Stimulated activated naive CD4-positive, alpha-beta T cell (primary cell): ENCODE measurements at regions not wholly inside any gene's neighbourhood (a gene's known extent, or its start where the extent isn't known, plus 50 kb on each side); places are given as distances from the start of the nearest gene placed in this dataset.
"Not testable (repeated sequence)": the region's sequence is repeated elsewhere in the genome, so short reads cannot be mapped to it uniquely, and the experiment has no call there.

ENCODE experiments used
- DNase-seq, 6 experiments: peaks; one replicate each; lab custom pipeline; 2025; lab: John Stamatoyannopoulos, UW

DNA sequence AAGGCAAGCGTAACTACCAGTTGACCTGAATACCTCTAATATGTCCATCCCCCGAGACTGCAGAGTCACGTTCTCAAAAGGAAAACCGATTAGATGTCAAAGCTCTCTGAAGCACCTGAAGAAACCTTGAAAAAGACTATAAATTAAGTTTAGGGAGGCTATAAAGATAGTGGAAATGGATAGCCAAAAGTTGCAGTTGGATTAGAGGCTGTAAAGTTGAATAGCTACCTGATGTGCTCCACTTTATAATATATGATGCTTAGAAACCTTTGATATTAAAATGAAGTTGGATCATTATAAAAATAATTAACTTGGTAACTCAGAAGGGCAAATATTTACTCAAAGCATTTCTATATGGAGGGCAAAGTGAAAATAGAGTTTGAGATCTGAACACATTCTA, 506.6 kb upstream of the AGA start:
- no peak for DNase-seq

DNA sequence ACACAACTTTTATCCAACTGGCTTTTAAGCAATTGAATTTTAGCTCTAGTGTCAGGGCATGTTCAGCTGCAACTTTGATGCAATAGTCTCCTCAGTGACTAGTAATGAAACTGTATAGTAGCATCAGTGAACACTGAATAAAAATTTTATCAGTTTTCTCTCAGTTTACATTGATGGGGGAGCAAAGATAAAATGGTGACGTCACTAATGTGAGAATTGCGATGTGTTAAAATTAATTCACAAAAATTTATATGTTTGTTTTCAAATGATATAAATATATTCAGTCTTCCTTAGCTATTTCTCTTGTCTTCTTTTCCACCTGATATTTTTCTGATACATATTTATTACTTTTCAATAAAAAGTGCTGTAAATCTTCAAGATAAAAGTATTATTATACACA, 508.8 kb upstream of the AGA start:
- no peak for DNase-seq

DNA sequence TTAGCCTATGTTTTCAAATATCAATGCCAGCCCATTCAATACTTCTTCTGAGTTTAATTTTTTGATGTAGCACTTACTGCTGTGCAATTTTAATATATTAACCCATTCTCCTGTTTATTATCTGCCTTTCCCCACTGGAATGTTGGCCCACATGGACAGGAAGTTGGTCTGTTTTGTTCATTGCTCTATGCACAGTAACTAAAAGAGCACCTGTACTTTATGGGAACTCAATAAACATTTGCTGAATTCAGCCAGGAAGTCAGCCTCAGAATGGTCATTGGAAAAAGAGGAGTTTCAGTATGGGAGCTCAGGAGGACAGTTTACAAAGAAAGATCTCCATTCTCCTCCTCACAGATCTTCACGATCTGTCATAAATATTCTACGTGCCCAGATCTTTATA, 510.5 kb upstream of the AGA start:
- DNase-seq = no peak

DNA sequence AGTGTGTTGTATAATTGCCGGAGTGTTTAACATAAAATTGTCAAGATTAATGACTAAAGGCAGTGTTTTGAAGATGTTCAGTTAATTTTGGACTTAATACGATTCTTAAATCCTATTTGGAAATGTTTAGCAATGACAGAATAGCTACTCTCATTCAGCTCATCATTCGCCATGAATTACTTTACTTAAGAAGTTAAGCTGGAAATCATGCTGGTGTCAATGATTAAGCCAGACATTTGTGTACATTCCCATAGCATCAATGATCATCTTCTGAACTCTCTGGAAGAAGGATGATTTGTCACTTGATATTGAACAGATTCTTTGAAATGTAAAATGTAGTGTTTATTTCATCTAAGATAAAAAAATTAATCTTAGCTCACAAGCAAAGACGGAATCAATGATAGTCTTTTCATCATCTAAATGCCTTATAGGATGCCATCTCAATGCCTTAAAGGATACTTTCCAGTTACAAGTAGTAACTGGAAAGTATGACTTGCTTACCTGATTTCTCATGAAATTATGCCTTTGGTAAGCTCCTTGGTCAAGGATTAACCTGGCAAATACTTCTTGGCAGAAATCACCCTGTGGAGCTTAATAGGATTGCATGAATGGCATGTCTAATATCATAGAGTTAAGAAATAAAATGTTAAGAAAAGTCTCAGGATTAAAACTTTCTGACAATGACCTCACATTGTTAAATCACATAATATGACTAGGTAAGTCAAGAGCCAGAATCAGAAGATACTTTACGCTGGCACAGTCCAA, 515.5 kb upstream of the AGA start:
- DNase-seq = no peak

DNA sequence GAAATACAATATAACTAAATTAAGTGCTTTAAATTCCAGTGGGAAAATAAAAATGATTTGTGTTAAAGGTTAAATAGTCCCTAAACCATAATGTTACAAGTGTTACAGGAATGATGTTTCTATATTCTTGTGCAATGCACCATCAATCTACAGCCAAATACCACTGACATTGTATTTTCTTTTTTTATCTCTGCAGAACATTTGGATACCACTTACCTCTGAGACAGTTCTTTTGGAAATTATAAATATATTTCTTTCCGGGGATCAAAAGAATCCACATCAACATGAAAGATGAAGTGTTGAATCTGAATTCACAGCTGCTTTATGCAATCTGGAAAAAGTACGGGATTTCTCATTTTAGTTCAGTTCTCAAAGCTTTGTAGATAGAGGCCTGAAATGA, 518.3 kb upstream of the AGA start:
- DNase-seq = no peak

DNA sequence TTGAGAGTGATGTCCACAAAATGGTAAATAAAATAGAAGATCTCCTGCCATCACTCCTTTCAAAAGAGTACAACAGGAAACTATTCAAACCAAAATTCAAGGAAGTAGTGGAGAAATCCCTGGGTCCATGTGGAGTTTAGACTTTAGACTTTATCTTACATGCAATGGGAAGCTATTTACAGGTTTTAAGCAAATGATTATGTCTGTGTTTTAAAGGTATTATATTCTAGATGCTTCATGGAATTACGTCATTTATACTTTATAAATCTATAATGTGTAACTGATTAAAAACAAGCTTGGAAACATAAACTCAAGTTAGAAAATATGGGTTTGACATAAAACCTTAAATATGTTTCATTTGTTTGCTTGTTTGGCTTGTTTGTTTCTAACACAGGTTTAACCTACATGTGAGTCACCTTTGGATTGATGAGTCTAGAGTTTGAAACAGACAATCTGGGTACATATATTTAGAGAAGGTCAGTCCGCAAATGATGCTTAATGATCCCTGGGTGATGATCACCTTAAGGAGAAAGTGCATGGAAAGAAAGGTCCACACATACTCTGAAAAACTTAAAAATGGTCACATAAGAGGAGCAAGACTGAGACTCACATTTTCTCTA, 519.6 kb upstream of the AGA start:
- no peak for DNase-seq

DNA sequence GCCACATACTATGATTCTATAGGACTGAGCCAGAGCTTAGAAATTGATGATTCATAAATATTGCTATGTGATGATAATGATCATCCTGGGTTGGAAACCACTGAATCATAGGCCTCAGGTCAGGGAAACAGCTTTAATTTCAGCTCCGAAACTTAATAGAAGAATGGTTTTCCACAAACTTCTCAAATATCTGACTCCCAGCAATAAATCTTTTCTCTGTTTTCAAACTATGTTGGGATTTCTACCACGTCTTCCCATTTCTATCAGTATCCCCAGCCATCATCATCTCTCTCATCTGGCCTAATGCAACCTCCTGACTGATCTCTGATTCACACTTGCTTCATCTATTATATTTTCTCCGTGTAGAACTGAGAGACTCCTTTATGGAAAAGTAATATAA, 521.8 kb upstream of the AGA start:
- no peak for DNase-seq

DNA sequence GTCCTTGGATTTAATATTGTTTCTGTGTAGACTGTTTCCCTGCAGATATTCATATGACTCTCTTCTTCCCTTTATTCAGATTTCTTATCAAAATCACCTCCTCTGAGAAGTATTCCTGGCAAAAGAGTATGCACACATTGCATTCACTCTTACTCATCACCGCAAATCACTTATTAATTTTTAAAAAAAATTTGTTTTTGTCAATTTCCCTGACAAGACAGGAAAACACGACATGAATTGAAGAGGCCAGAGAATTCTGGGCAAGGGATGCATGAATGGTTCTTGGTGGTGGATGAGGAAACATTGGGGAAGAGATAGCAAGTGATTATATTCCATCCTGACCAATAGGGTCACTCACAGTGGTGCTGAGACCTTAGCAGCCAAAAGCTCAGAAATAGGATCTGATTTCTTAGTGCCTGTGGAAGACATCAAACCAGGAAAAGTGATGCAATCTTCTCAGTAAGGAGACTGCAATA, 522.5 kb upstream of the AGA start:
- DNase-seq = no peak

DNA sequence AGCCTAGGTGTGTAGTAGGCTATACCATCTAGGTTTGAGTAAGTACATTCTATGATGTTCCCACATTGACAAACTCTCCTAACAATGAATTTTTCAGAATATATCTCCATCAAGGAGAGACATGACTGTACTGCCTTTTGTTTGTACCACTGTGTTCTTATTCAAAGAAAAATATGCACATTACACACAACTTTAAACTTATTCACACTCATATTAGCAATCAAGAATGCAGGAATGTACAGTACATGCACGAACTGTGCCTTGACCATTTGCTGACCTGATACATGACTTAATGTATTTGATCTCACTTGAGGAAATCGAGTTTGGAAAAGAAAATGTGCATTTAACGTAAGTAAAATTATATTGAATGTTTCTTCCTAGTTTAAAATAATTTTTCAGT, 525.1 kb upstream of the AGA start:
- DNase-seq = no peak

DNA sequence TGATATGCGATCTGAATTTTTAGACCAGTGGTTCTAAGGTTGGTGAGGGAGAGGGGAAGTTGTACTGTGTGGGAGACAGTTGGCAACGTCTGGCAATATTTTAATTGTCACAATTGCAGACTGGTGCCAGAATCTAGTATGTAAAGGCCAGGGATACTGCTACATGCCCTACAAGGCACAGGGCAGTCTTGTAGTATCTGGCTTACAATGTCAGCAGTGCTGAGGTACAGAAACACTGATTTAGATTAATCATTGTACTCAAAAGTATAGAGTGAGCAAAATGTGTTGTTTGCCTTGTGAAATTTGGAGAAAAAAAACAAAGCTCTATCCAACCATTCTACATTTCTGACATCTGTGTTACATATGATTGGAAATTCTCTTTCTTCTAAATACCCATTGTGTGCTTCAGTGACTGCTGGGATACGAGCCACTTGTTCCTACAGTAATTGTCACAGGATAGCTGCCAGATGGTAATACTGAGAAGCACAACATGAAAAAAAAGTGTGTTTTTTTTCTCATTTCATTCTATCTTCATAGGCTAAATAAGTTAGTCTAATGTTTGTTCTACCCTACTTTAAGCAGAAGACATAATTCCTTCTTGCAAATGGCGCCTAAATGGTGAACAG, 526.7 kb upstream of the AGA start:
- no peak for DNase-seq

DNA sequence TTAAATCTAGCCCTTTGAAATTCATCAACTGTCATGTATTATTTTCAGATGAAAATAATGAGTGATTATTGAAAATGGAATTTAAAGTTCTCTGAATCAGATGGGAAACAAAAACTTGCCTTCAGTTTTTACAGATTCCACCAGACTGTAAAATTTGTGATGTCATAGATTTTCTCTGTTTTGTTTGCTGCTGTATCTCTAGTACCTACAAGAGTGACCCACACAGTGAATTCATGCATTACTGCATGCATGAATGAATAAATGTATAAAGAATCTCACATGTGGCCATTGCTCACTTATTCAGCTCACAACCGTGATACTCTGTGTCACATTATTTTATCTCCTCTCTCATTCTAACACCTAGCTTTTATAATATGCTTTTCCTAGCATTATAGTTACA, 532.2 kb upstream of the AGA start:
- DNase-seq = no peak

DNA sequence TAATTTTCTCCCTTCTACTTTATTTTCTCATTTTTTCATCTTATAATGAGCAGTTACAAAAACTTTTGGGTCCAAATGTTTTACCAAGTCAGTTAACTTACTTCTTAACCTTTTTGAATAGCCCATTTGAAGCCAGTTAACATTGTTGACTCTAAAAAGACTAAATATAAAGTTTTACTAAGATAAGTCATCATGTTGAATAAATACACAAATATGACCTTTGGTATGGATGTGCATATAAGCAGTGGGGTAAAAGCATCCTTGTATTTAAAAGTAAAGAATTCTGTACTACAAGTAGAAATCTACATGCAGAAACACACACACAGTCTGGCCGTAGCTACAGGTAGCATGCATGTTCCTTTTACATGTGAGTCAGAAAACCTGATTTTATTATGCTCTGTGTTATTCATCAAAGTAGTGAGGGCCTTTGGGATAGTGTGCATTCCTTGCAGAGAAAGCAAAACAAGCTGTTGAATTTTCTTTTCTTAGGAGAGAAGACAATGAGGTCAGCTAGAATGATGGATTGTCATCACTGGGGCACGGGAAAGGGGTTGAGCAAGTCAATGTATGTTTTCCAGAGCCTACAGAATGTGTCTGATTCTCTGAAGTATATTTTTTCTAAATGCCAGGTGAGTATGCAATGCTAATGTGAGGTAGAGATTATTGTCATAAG, 533.2 kb upstream of the AGA start:
- DNase-seq = no peak

DNA sequence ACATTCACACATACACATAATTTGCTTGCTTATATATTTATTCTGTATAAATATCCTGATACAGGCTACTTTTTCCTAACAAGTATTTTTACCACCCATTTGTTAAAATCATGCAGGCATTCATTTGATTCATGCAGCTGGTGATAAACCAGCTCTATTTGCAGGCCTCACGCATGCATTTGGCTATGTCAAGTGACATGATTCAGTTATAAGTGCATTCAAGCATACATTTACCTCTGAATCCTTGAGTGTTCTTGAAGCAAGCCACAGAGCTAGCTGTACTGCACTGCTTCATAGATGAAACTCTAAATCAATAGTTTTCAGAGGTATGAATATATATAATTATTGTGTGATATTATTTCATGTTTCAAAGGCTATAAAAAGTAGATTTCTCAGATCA, 544.0 kb upstream of the AGA start:
- DNase-seq = no peak

DNA sequence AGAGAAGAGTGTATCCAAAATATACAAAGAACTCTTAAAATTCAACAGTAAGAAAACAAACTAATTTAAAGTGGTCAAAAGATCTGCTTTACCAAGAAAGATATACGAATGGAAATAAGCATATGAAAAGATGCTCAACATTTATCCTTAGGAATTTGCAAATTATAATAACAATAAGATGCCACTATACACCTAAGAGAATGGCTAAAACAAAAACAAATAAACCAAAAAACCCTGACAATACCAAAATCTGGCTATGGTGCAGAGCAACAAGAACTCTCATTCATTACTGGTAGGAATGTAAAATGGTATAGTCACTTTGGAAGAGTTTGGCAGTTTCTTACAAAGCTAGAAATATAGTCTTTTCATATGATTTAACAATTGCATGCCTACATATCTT, 545.7 kb upstream of the AGA start:
- no peak for DNase-seq

DNA sequence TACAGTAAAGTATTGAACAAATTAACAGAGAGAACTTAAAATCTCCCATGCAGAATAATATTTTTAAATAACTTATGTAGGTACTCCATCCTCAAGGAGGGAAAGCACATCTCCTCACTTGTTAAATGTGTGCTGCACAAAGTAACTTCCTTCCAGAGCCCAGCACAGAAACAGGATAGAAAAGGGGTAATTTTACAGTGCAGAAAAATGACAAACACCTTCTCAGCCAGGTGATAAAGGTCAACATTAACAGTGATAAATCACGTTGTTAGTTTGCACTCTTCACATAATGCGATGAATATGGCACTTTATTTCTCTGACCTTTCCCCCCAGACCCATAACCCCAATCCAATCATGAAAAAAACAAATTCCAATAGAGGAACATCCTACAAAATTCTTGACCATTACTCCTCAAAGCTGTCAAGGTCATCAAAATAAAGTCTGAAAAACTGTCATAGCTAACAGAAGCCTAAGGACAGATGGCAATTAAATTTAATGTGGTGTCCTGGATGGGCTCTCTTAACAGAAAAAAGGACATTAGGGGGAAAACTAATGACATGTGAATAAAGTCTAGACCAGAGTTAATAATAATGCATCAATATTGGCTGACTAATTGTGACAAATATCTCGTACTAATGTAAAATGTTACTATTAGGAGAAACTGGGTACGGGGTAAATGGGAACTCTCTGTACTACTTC, 547.4 kb upstream of the AGA start:
- DNase-seq = no peak

DNA sequence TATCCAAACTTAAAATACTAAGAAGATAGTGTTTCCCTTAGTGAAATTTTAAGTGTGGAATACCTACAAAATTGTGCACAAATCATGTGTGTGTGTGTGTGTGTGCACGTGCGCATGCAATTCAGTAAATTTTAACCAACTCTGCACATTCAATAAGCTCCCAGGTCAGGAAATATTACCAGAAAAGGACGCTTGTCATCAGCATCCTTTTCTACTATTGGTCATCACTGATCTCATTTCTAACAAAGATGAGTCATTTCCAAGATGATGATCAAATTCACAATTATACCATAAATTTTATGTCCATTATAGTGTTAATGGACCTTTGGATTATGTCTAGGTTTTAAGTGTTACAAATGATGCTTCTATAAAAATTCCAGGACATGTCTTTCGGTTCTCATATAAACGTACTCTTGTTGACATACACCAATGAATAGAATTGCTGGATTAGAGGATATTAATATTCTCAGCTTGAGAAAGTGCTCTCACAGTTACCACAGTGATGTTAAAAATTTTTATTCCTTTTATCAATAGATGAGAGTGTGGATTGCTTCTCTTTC, 560.9 kb upstream of the AGA start:
- DNase-seq = no peak

DNA sequence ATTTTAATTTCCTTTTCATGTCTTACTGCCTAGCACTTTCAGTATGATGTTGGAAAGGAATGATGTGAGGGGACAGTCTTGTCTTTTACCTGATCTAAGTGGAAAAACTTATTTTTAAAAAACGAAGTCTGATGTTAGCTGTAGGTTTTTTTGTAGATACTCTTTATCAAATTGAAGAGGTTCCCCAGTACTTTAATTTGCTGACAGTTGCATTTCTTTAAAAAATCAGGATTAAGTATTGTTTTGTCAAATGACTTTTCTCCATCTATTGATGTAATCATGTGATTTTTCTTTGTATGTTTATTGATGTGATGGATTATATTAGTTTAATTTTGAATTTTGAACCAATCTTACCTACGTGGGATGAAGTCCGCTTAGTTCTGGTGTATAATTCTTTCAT, 568.4 kb upstream of the AGA start:
- no peak for DNase-seq

DNA sequence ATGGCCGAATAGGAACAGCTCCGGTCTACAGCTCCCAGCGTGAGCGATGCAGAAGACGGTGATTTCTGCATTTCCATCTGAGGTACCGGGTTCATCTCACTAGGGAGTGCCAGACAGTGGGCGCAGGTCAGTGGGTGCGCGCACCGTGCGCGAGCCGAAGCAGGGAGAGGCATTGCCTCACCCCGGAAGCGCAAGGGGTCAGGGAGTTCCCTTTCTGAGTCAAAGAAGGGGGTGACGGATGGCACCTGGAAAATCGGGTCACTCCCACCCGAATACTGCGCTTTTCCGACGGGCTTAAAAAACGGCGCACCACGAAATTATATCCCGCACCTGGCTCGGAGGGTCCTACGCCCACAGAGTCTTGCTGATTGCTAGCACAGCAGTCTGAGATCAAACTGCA, 572.8 kb upstream of the AGA start:
- DNase-seq = not testable (repeated sequence)

DNA sequence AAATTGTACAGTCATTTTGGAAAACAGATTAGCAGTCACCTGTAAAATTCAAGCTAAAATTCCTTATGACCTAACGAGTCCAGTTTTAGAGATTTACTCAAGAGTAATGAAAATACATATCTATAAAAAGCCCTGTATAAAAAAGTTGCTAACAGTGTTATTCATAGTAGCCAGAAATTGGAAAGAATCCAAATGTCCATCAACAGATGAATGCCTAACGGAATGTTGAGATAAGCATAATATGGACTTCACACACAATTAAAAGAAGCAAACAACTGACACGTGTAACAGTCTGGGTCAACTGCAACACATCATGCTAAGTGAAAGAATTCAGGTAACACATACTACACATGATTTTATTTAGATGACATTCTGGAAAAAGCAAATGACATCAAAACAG, 584.8 kb upstream of the AGA start:
- no peak for DNase-seq

DNA sequence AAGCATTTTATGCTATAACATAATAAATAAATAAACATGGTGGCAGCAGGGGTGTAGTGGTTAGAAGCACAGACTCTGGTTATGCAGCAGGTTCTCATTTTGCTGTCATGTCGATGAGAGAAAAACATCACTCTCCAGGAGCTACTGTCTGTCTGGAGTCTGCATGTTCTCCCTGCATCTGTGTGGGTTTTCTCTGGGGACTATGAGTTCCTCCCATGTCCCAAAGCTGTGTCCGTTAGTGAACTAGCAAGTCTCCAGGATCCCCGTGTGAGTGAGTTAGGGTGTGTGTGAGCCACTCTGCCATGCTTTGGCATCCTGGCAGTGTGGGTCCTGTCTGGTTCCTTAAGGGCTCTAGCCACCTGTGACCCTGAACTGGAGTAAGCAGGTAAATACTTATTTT, 585.6 kb upstream of the AGA start:
- DNase-seq = no peak

DNA sequence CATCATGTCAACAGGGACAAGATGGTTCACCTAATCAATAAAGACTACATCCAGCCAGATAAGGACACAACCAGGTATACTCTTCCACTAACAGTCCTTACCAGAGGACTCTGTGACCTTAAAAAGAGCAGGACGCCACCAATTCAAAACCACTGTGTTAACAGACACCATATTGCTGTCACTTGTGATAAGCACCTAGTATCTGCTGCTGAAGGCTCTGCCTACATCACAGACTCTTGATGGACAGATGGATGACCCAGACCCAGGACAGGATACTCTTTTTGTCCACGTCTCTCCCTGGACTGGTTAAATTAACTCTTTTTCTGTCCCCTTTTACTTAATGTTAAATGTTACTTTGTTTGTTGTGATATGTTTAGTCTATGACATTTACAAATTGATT, 586.2 kb upstream of the AGA start:
- DNase-seq = no peak
